Progenitor cell of endocrine pancreas (in vitro differentiated cells): ENCODE measurements at regions not wholly inside any gene's neighbourhood (a gene's known extent, or its start where the extent isn't known, plus 50 kb on each side); places are given as distances from the start of the nearest gene placed in this dataset.

Experiments used
- DNase-seq: peaks from one replicate; pipeline ENCODE4 v3.0.0; 2021; ENCODE audit warnings: low spot score; ENCODE audit not compliant: unreplicated experiment
- H3K27ac Mint-ChIP-seq: 2 replicates; pipeline ENCODE4 v1.8.0; 2021; ENCODE audit warnings: mild to moderate bottlenecking, moderate library complexity, mixed read lengths
- H3K27me3 Mint-ChIP-seq: 2 replicates; pipeline ENCODE4 v1.8.0; 2021; ENCODE audit warnings: mixed read lengths
- H3K36me3 Mint-ChIP-seq: 2 replicates; pipeline ENCODE4 v1.8.0; 2022; ENCODE audit warnings: mixed read lengths; ENCODE audit not compliant: insufficient read depth
- H3K4me1 Mint-ChIP-seq: 2 replicates; pipeline ENCODE4 v1.8.0; 2021; ENCODE audit warnings: low read depth, mixed read lengths
- H3K4me3 Mint-ChIP-seq: 2 replicates; pipeline ENCODE4 v1.8.0; 2021; ENCODE audit warnings: low read depth, mild to moderate bottlenecking, moderate library complexity, mixed read lengths
- H3K9me3 Mint-ChIP-seq: 2 replicates; pipeline ENCODE4 v1.8.0; 2021; ENCODE audit warnings: low read depth, mixed read lengths
- CTCF ChIP-seq: fragments of 200-600 bp; sonication (generic); IDR thresholded peaks from one replicate; pipeline ENCODE4 v1.5.0; 2021; ENCODE audit warnings: antibody characterized with exemption, mild to moderate bottlenecking; ENCODE audit not compliant: unreplicated experiment

- Mint-ChIP-seq H3K27ac (no peak overlapping the region), H3K4me1 (no peaks in the 10 kb centered on the region), H3K4me3 (no peak overlapping the region), H3K9me3 (no peaks in the 10 kb centered on the region), H3K36me3 (no peaks in the 10 kb centered on the region), H3K27me3 (peaks cover 8% of the 10 kb centered on the region)
- no peak for DNase-seq
- peak; percentile 84 for TF ChIP-seq CTCF
Observed at GRCh38 chr2:60641811-60642788, 88.6 kb upstream of the BCL11A start.

GRCh38 chr2:60643747-60644146 lies 90.3 kb upstream of the BCL11A start:
- Mint-ChIP-seq H3K4me3 (no peak overlapping the region), H3K4me1 (peaks cover 8% of the 10 kb centered on the region), H3K36me3 (no peaks in the 10 kb centered on the region), H3K9me3 (no peaks in the 10 kb centered on the region), H3K27me3 (peaks cover 4% of the 10 kb centered on the region), H3K27ac (no peak overlapping the region)
- DNase-seq, result no peak
- TF ChIP-seq CTCF, result no peak

- Mint-ChIP-seq H3K36me3 (no peaks in the 10 kb centered on the region), H3K4me3 (no peak overlapping the region), H3K4me1 (peaks cover 8% of the 10 kb centered on the region), H3K9me3 (no peaks in the 10 kb centered on the region), H3K27ac (no peak overlapping the region), H3K27me3 (peaks cover 4% of the 10 kb centered on the region)
- DNase-seq, result no peak
- TF ChIP-seq CTCF, result no peak
Observed at GRCh38 chr2:60644951-60645350, 91.5 kb upstream of the BCL11A start.

GRCh38 chr2:60648191-60648590 lies 94.7 kb upstream of the BCL11A start:
- no peak for DNase-seq
- Mint-ChIP-seq H3K9me3 (no peaks in the 10 kb centered on the region), H3K36me3 (no peaks in the 10 kb centered on the region), H3K4me3 (no peak overlapping the region), H3K27ac (no peak overlapping the region), H3K27me3 (peaks cover 10% of the 10 kb centered on the region), H3K4me1 (peaks cover 8% of the 10 kb centered on the region)
- TF ChIP-seq CTCF, result no peak

- no peak for TF ChIP-seq CTCF
- no peak for DNase-seq
- H3K4me1 Mint-ChIP-seq, result peaks cover 8% of the 10 kb centered on the region
- no peak overlapping the region for H3K27ac Mint-ChIP-seq
- H3K9me3 Mint-ChIP-seq, result no peaks in the 10 kb centered on the region
- no peak overlapping the region for H3K4me3 Mint-ChIP-seq
- H3K36me3 Mint-ChIP-seq, result no peaks in the 10 kb centered on the region
- H3K27me3 Mint-ChIP-seq, result peaks cover 16% of the 10 kb centered on the region
Observed at GRCh38 chr2:60649721-60650120, 96.3 kb upstream of the BCL11A start.
